ENCODE measurements at regions not wholly inside any gene's neighbourhood (a gene's known extent, or its start where the extent isn't known, plus 50 kb on each side); places are given as distances from the start of the nearest gene placed in this dataset.

DNA sequence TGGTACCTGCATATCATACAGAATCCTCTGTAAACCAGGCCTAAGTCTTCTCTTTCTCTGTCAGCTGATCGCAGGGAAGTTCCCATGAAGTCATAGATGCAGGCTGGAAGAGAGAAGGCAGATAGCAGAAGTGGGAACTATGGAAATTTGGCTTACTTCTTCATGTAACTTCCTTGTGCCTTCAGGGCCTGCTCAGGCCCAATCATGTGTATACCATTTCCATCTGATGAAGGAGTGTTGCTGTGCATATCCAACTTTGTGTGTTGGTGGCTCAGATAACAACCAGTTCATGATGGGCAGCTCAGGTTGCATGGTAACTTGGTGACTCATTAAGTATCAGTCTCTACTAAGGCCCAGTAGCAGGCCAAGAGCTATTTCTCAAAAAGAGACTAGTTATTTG is 53.1 kb upstream of the CEP295 start:
- no peaks in the 10 kb centered on the region for H3K9me3 ChIP-seq
- no peak for DNase-seq
- ATAC-seq = peak; percentile 44 to 68
- H3K4me3 ChIP-seq = no peak overlapping the region
- no peaks in the 10 kb centered on the region for H3K36me3 ChIP-seq
- H3K27ac ChIP-seq = no peak overlapping the region
- TF ChIP-seq, protein P1, sequence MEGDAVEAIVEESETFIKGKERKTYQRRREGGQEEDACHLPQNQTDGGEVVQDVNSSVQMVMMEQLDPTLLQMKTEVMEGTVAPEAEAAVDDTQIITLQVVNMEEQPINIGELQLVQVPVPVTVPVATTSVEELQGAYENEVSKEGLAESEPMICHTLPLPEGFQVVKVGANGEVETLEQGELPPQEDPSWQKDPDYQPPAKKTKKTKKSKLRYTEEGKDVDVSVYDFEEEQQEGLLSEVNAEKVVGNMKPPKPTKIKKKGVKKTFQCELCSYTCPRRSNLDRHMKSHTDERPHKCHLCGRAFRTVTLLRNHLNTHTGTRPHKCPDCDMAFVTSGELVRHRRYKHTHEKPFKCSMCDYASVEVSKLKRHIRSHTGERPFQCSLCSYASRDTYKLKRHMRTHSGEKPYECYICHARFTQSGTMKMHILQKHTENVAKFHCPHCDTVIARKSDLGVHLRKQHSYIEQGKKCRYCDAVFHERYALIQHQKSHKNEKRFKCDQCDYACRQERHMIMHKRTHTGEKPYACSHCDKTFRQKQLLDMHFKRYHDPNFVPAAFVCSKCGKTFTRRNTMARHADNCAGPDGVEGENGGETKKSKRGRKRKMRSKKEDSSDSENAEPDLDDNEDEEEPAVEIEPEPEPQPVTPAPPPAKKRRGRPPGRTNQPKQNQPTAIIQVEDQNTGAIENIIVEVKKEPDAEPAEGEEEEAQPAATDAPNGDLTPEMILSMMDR (IDR thresholded peaks at IDR 0.05) = no peak
- H3K4me1 ChIP-seq = no peaks in the 10 kb centered on the region
- intact Hi-C loops (cut with DNase I) = no loop called here
- H3K27me3 ChIP-seq (ENCODE audit: low read depth) = no peaks in the 10 kb centered on the region

DNA sequence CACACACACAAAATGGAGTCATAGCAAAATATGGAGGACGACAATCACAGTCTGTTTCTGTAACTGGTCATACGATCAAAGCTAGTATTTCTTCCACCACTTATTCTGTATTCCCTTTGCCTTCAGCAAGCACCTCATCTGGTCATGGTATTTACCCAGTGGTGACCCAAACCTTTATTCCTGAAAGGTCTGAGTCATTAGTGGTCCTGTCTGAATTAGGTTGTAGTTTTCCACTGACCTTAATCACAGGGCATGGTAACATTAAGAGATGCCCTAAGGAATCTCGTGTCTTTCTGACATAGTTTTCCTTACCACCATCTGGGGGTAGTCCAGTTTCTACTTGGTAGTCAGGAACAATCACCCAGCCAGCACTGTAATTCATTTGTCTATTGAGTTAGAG is 54.8 kb upstream of the CEP295 start:
- H3K4me3 ChIP-seq = no peak overlapping the region
- intact Hi-C loops (cut with DNase I) = no loop called here
- ATAC-seq = no peak
- TF ChIP-seq, protein P1 (IDR thresholded peaks at IDR 0.05) = no peak
- H3K36me3 ChIP-seq = no peaks in the 10 kb centered on the region
- no peaks in the 10 kb centered on the region for H3K27me3 ChIP-seq (ENCODE audit: low read depth)
- no peak overlapping the region for H3K27ac ChIP-seq
- DNase-seq = no peak
- H3K4me1 ChIP-seq = no peaks in the 10 kb centered on the region
- H3K9me3 ChIP-seq = no peaks in the 10 kb centered on the region

DNA sequence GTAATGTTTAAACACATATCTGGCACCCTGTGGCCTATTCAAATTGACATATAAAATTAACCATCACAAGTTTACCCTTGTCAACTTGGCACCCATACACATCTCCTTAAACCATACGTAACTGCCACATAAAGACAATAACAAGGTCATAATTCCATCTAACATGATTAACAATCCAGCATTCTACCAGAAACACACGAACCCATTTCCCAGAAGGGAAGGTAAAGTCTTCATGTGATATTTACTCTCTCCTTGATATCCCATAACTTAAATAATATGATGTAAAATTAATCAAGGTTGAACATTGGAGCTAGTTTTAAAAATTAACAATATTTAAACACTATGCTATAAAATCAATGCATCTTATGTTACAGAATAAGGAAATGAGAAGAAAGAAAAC is 55.2 kb upstream of the CEP295 start:
- ATAC-seq (no peak), DNase-seq (no peak)
- no peaks in the 10 kb centered on the region for H3K36me3 ChIP-seq
- TF ChIP-seq, protein P1 (IDR thresholded peaks at IDR 0.05) = no peak
- no peaks in the 10 kb centered on the region for H3K9me3 ChIP-seq
- H3K27ac ChIP-seq = no peak overlapping the region
- no peaks in the 10 kb centered on the region for H3K27me3 ChIP-seq (ENCODE audit: low read depth)
- H3K4me3 ChIP-seq = no peak overlapping the region
- no peaks in the 10 kb centered on the region for H3K4me1 ChIP-seq
- intact Hi-C loops (cut with DNase I) = no loop called here

DNA sequence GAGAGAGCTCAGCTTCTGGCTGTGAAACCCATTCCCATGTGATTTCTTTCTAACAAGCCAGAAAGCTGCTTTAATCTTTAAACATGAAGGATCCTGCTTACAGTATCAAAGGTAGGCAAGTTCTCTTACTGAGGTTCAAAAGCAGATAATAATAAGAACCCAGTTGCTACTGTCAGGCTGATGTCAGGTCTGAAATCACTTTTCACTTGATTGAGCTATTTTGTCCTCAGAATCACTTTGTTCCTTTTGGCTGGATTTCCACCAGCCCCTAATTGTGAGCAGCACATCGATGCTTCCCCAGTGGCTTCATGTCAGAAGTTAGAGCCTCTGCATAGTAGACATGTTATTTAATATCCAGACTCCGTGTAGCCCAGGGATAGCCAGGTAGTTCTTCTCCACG is 55.8 kb upstream of the CEP295 start:
- ATAC-seq (no peak), DNase-seq (no peak)
- TF ChIP-seq, protein P1 (IDR thresholded peaks at IDR 0.05) = no peak
- Histone ChIP-seq H3K4me3 (no peak overlapping the region), H3K27me3 (ENCODE audit: low read depth) (no peaks in the 10 kb centered on the region), H3K9me3 (no peaks in the 10 kb centered on the region), H3K27ac (no peak overlapping the region), H3K36me3 (no peaks in the 10 kb centered on the region), H3K4me1 (no peaks in the 10 kb centered on the region)
- intact Hi-C loops (cut with DNase I) = no loop called here

DNA sequence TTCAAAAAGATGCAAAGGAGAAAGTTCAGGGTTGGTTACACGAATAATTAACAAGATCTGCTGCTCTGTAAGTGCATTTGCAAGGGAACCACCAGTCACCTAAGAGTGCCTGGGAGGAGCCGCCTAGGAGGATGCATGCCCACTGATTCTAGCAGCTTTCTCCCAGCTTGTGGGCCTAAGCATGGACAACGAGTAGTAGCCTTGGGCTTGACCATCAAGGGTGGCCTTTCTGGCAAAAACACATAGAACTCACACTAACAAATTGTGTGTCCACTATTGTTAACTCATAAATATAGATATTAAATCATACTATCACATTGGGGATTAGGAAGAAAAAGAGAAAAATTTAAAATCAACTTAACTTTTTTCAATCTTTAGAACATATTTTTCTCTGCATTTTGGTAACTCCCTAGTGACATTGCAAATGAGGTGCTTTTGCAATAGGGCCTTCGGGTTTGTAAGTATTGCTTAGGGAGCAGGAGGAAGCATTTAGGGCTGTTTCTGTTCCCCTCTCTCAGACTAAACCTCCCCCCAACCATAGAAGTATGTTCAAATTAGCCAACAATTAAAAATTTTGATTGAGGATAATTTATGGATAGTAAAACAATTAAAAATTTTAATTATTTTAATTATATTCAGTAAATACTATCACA is 57.3 kb upstream of the CEP295 start:
- TF ChIP-seq, protein P1 (IDR thresholded peaks at IDR 0.05) = no peak
- Histone ChIP-seq H3K4me3 (no peak overlapping the region), H3K27me3 (ENCODE audit: low read depth) (no peaks in the 10 kb centered on the region), H3K27ac (no peak overlapping the region), H3K36me3 (no peaks in the 10 kb centered on the region), H3K4me1 (no peaks in the 10 kb centered on the region), H3K9me3 (no peaks in the 10 kb centered on the region)
- ATAC-seq (no peak), DNase-seq (no peak)
- intact Hi-C loops (cut with DNase I) = no loop called here
